ENCODE measurements at regions not wholly inside any gene's neighbourhood (a gene's known extent, or its start where the extent isn't known, plus 50 kb on each side); places are given as distances from the start of the nearest gene placed in this dataset.

DNA sequence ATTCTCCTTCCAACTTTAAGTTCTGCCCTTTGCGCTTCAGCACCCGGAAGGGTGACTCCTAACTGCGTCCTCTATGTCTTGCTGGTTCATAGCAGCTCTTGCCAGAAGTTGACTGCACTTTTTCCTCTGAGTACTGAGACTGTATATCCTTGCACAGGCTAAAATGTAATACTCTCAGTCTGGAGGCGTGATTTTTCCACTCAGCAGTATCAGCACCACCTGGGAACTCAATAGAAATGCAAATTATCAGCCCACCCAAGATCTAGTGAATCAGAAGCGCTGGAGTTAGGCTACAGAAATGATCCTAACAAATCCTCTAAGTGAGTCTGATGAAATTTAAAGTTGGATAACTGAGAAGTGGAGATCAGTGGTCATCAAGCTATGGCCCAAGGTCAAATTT lies 1611.9 kb upstream of the SLC10A2 start:
- H3K4me1 ChIP-seq = no peaks in the 10 kb centered on the region
- DNase-seq (no peak), ATAC-seq (no peak)
- TF ChIP-seq CTCF (IDR thresholded peaks at IDR 0.05) = no peak
- no peaks in the 10 kb centered on the region for H3K27me3 ChIP-seq (ENCODE audit: low read depth)
- H3K36me3 ChIP-seq = no peaks in the 10 kb centered on the region
- H3K9me3 ChIP-seq = no peaks in the 10 kb centered on the region
- intact Hi-C loops (cut with DNase I) = no loop called here
- no peak overlapping the region for H3K4me3 ChIP-seq
- no peak overlapping the region for H3K27ac ChIP-seq

DNA sequence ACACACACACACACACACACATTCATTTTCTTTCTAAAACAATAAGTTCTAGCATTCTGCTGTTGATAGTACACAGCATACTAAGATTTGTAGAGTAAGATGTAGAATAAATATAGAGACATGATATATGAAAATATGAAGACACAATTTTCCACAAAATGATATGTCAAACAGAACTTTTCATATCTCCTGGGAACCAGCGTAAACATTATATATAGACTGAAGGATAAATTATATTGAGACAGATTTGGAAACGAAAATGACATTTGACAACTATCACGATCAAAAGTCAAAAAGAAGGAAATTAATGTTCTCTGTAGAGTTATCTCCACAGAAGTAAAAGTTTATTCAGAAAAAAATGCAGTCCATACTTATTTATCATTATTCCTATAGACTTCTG lies 1605.7 kb upstream of the SLC10A2 start:
- no peaks in the 10 kb centered on the region for H3K9me3 ChIP-seq
- TF ChIP-seq CTCF (IDR thresholded peaks at IDR 0.05) = no peak
- intact Hi-C loops (cut with DNase I) = no loop called here
- ATAC-seq = no peak
- no peak overlapping the region for H3K4me3 ChIP-seq
- H3K36me3 ChIP-seq = no peaks in the 10 kb centered on the region
- no peak for DNase-seq
- H3K27me3 ChIP-seq (ENCODE audit: low read depth) = no peaks in the 10 kb centered on the region
- H3K4me1 ChIP-seq = no peaks in the 10 kb centered on the region
- H3K27ac ChIP-seq = no peak overlapping the region

DNA sequence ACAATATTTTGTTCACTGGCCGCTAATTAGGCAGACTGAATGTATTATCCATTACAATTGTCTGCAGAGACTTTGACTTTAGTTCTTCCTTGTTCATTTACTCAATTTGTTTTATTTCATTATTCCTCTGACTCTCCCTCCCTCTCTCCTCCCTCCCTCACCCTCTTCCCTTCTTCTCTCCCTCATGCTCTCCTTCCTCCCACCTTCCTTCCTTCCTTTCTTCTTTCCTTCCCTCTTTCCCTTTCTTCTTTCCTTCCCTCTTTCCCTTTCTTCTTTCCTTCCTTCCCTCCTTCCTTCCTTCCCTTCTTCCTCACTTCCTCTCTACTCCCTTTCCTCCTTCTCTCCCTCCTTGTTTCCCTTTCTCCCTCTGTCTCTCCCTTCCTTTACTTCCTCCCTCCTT lies 1591.0 kb upstream of the SLC10A2 start:
- no peaks in the 10 kb centered on the region for H3K9me3 ChIP-seq
- H3K27me3 ChIP-seq (ENCODE audit: low read depth) = no peaks in the 10 kb centered on the region
- no peak for TF ChIP-seq CTCF (IDR thresholded peaks at IDR 0.05)
- H3K4me1 ChIP-seq = no peaks in the 10 kb centered on the region
- intact Hi-C loops (cut with DNase I) = no loop called here
- no peak overlapping the region for H3K27ac ChIP-seq
- H3K36me3 ChIP-seq = no peaks in the 10 kb centered on the region
- DNase-seq = no peak
- H3K4me3 ChIP-seq = no peak overlapping the region
- no peak for ATAC-seq

DNA sequence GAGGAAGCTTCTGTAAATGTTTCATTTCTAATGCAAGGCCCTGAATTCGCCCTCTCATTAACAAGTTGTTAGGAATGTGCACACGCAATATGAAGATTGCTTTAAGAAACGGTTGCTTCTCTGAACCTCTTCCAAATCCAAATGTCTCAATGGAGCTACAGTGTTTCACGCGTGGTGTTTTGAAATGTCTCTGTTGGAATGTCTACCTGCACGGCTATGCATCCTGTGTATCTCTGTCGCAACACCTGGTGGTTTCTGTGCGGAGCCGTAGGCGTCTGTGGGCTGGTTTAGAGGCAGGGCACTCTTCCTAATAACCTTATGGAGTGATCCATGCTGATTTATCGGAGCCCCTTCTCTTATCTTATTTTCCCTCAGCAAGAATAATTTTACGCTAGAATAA lies 1584.2 kb upstream of the SLC10A2 start:
- H3K27me3 ChIP-seq (ENCODE audit: low read depth) = no peaks in the 10 kb centered on the region
- intact Hi-C loops (cut with DNase I) = no loop called here
- no peak overlapping the region for H3K4me3 ChIP-seq
- H3K36me3 ChIP-seq = no peaks in the 10 kb centered on the region
- no peak for TF ChIP-seq CTCF (IDR thresholded peaks at IDR 0.05)
- DNase-seq (no peak), ATAC-seq (no peak)
- no peak overlapping the region for H3K27ac ChIP-seq
- no peaks in the 10 kb centered on the region for H3K9me3 ChIP-seq
- H3K4me1 ChIP-seq = no peaks in the 10 kb centered on the region

- Histone ChIP-seq H3K9me3 (no peaks in the 10 kb centered on the region), H3K27me3 (ENCODE audit: low read depth) (no peaks in the 10 kb centered on the region), H3K36me3 (no peaks in the 10 kb centered on the region), H3K4me1 (no peaks in the 10 kb centered on the region), H3K4me3 (no peak overlapping the region), H3K27ac (no peak overlapping the region)
- no peak for TF ChIP-seq CTCF (IDR thresholded peaks at IDR 0.05)
- intact Hi-C loops (cut with DNase I) = no loop called here
- DNase-seq (no peak), ATAC-seq (no peak)
These were observed 1582.1 kb upstream of the SLC10A2 start for GRCh38 chr13:104648291-104648690.

DNA sequence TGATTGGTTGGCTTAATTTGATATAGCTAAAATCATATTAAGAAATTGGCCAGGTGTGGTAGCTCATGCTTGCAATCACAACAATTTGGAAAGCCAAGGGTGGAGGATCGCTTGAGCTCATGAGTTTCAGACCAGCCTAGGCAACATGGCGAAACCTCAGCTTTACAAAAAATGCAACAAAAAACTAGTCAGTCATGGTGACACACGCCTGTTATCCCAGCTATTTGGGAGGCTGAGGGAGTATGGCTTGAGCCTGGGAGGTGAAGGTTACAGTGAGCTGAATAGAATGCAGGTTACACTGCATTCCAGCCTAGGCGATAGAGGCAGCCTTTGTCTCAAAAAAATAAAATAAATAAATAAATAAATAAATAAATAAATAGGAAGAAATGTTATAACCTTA lies 1579.6 kb upstream of the SLC10A2 start:
- H3K4me1 ChIP-seq = no peaks in the 10 kb centered on the region
- no peak overlapping the region for H3K27ac ChIP-seq
- TF ChIP-seq CTCF (IDR thresholded peaks at IDR 0.05) = no peak
- no peak for DNase-seq
- H3K9me3 ChIP-seq = no peaks in the 10 kb centered on the region
- no peak overlapping the region for H3K4me3 ChIP-seq
- no peak for ATAC-seq
- H3K27me3 ChIP-seq (ENCODE audit: low read depth) = no peaks in the 10 kb centered on the region
- no peaks in the 10 kb centered on the region for H3K36me3 ChIP-seq
- intact Hi-C loops (cut with DNase I) = no loop called here
